ENCODE measurements at regions not wholly inside any gene's neighbourhood (a gene's known extent, or its start where the extent isn't known, plus 50 kb on each side); places are given as distances from the start of the nearest gene placed in this dataset.

GRCh38 chr4:31041853-31042252, 321.7 kb downstream of the PCDH7 start:
- Histone ChIP-seq H2AK5ac (ENCODE audit: low read depth, low read length) (no peak overlapping the region), H4K8ac (ENCODE audit: extremely low read depth, insufficient read depth, low read length) (no peak overlapping the region), H3K23ac (ENCODE audit: insufficient read length) (no peak overlapping the region), H3K36me3 (ENCODE audit: control insufficient read depth in 2 of 4, insufficient read depth in 4 of 4, low read length in 3 of 4) (no peaks in the 10 kb centered on the region), H3K4ac (replicated peaks; ENCODE audit: insufficient read length, low read depth, low read length) (no peak overlapping the region), H2BK5ac (ENCODE audit: low read depth, low read length) (no peak overlapping the region), H3K79me1 (ENCODE audit: low read depth, low read length) (no peaks in the 10 kb centered on the region), H4K20me1 (replicated peaks in 1 of 2; ENCODE audit: control insufficient read depth in 1 of 2, insufficient read depth in 2 of 2, low read length in 2 of 2) (no peaks in the 10 kb centered on the region), H3K27me3 (replicated peaks in 1 of 4; ENCODE audit: control insufficient read depth in 3 of 4, extremely low read depth in 1 of 4, insufficient read depth in 3 of 4, low read length in 3 of 4) (no peaks in the 10 kb centered on the region), H3K79me2 (ENCODE audit: control insufficient read depth in 1 of 2, insufficient read depth in 2 of 2, low read length in 2 of 2) (no peaks in the 10 kb centered on the region), H2BK15ac (ENCODE audit: low read length) (no peak overlapping the region), H4K91ac (replicated peaks; ENCODE audit: insufficient read length, low read length) (peak overlapping the region; percentile 39), H2BK120ac (replicated peaks; ENCODE audit: low read depth, low read length) (peak overlapping the region; percentile 88), H3K4me2 (ENCODE audit: insufficient read depth in 1 of 2, low read depth in 2 of 2, low read length in 2 of 2) (no peak overlapping the region), H3K23me2 (ENCODE audit: low read depth, low read length) (no peaks in the 10 kb centered on the region), H3K27ac (ENCODE audit: low read depth, low read length) (no peak overlapping the region), H3K4me3 (ENCODE audit: extremely low read depth in 1 of 4, insufficient read depth in 2 of 4, low read depth in 3 of 4, low read length in 4 of 4) (no peak overlapping the region; a peak in 1 of 8 replicates), H3K56ac (replicated peaks; ENCODE audit: insufficient read length, low read depth, low read length) (no peak overlapping the region), H4K5ac (ENCODE audit: insufficient read length, low read depth, low read length) (peak overlapping the region; percentile 16), H2BK12ac (ENCODE audit: low read depth, low read length) (no peak overlapping the region), H3K4me1 (replicated peaks in 1 of 4; ENCODE audit: control insufficient read depth in 3 of 4, insufficient read depth in 4 of 4, low read length in 3 of 4) (peaks cover 0 to 30% (median 1%) of the 10 kb centered on the region in 4 experiments; a peak in 2 of 7 replicates), H2AFZ (ENCODE audit: low read length) (no peak overlapping the region), H3K18ac (ENCODE audit: extremely low read depth, low read length) (no peak overlapping the region), H3K9ac (replicated peaks in 1 of 4; ENCODE audit: extremely low read depth in 1 of 4, low read depth in 3 of 4, low read length in 3 of 4) (no peak overlapping the region), H2BK20ac (ENCODE audit: low read length) (peak overlapping the region; percentile 19; the same call in 1 of the 2 replicates), H3K9me3 (ENCODE audit: insufficient read depth in 2 of 2, low read depth in 1 of 2, low read length in 1 of 2) (no peaks in the 10 kb centered on the region), H3K14ac (ENCODE audit: insufficient read length) (no peak overlapping the region)
- 73% methylated on average over 2 of the region's 2 CpGs; no CpG with 5 or more reads in 1 of the 2 experiments for WGBS, 2 experiments (ENCODE audit: extremely low coverage in 1 of 2, insufficient coverage in 1 of 2, insufficient read length in 1 of 2, insufficient replicate concordance in 2 of 2, low coverage in 1 of 2, low lambda C conversion rate in 2 of 2, missing lambda C conversion rate in 1 of 2)
- POLR2A ChIA-PET (ENCODE audit: partially characterized antibody), result no interaction called here
- TF ChIP-seq CTBP2 (IDR thresholded peaks at IDR 0.05; ENCODE audit: borderline replicate concordance, insufficient read depth, insufficient read length, low read length) (no peak), JUN (IDR thresholded peaks at IDR 0.05; ENCODE audit: low read depth, low read length) (no peak), NRF1 (IDR thresholded peaks at IDR 0.05; ENCODE audit: low read depth, low read length) (no peak), E2F6 (IDR thresholded peaks at IDR 0.05) (no peak), SP4 (IDR thresholded peaks at IDR 0.05; ENCODE audit: low read length) (no peak), CREB1 (IDR thresholded peaks at IDR 0.05) (no peak), BRCA1 (IDR thresholded peaks at IDR 0.05; ENCODE audit: low read depth, low read length) (no peak), SRF (IDR thresholded peaks at IDR 0.05; ENCODE audit: low read depth, low read length) (no peak)
- TF ChIP-seq, protein P1, sequence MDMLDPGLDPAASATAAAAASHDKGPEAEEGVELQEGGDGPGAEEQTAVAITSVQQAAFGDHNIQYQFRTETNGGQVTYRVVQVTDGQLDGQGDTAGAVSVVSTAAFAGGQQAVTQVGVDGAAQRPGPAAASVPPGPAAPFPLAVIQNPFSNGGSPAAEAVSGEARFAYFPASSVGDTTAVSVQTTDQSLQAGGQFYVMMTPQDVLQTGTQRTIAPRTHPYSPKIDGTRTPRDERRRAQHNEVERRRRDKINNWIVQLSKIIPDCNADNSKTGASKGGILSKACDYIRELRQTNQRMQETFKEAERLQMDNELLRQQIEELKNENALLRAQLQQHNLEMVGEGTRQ (IDR thresholded peaks at IDR 0.05; ENCODE audit: low read length), result no peak
- DNase-seq (ENCODE audit: low read depth in 1 of 2, low spot score in 2 of 2), result no peak
- CTCF ChIA-PET (ENCODE audit: partially characterized antibody), result no interaction called here
- FAIRE-seq, result no peak
